GM21381 (cell line): ENCODE measurements at regions not wholly inside any gene's neighbourhood (a gene's known extent, or its start where the extent isn't known, plus 50 kb on each side); places are given as distances from the start of the nearest gene placed in this dataset.

Experiments
- ATAC-seq: cut with Tn5 transposase; IDR thresholded peaks from one replicate; pipeline ENCODE4 v1.9.1; 2021; ENCODE audit warnings: mild to moderate bottlenecking, moderate library complexity; ENCODE audit not compliant: unreplicated experiment

GRCh38 chr10:78571286-78571685 is 497.5 kb upstream of the ZMIZ1 start:
- no peak for ATAC-seq

- ATAC-seq = no peak
These were observed 496.9 kb upstream of the ZMIZ1 start for GRCh38 chr10:78571891-78572290.

GRCh38 chr10:78572565-78572964 is 496.2 kb upstream of the ZMIZ1 start:
- no peak for ATAC-seq

DNA sequence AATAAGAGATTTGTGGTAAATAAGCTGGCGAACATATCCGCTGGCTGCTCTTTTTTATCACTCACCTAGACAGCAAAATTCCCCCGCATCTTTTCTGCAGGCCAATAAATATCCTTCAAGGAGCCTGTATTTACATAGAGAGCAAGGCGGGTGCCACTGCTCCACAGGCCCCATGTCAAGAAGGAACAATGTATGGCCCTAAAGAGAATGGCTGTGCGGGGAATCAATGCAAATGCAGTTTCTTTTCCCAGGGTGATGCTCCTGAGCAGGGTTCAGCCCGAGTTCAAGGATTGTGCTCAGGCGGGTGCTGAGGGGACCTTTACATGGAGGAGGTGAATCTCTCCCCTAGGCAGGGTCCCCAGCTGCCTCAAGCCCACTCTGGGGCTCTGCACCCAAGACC is 494.2 kb upstream of the ZMIZ1 start:
- no peak for ATAC-seq

- no peak for ATAC-seq
These were observed 493.4 kb upstream of the ZMIZ1 start for GRCh38 chr10:78575400-78575799.

DNA sequence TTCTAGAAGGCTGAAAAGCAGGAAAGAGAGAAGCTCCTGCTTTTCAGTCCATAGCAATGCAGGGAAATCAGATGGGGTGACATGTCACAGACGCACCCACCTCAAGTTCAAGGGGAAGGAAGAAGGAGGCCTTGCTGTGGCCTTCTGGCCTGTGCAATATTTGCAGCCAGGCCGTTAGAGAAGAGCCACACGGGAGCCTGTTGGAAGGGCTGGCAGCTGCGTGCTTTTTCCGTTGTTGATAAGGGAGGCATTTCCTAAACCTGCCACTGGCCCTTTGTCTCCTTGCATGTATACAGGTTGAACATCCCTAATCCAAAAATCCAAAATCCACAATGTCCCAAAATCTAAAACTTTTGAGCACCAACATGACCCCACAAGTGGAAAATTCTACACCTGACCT is 492.5 kb upstream of the ZMIZ1 start:
- no peak for ATAC-seq

GRCh38 chr10:78577712-78578111 is 491.1 kb upstream of the ZMIZ1 start:
- no peak for ATAC-seq

DNA sequence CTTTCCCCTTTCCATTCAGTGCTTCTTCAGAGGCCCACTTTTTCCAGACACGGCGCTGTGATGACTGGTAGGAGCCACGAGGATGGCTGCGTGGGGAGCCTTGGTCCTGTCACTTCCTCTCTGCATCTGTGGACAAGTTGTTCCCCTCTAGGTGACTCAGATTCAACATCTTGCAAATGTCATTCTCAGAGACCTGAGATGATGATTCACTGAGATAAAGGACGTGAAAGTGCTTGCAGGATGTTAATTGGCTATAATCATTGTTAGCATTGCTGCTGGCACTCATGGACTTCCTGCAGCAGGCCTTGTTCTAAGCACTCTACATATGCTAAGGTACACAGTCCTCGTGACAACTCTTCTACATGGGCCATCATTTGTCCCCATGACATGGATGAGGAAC is 489.8 kb upstream of the ZMIZ1 start:
- no peak for ATAC-seq

- ATAC-seq = no peak
These were observed 489.2 kb upstream of the ZMIZ1 start for GRCh38 chr10:78579576-78579975.

DNA sequence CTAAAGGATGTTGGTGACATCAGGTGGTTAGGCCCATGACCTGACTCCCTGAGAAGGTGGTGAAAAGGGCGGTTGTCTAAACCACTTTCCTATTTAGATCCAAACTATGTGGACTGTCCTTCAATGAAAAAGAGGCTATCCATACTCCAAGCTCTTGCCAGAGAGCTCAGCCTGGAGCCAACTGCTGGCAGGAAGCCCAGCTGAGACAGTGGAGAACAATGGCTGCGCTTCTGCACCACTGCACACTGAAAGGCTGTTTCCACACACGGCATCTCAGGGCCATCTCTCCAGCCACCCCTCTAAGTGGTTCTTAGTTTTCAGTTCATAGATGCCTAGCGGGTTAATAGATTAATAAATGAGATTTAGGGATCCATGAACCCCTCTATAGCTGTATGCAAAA is 488.8 kb upstream of the ZMIZ1 start:
- no peak for ATAC-seq

DNA sequence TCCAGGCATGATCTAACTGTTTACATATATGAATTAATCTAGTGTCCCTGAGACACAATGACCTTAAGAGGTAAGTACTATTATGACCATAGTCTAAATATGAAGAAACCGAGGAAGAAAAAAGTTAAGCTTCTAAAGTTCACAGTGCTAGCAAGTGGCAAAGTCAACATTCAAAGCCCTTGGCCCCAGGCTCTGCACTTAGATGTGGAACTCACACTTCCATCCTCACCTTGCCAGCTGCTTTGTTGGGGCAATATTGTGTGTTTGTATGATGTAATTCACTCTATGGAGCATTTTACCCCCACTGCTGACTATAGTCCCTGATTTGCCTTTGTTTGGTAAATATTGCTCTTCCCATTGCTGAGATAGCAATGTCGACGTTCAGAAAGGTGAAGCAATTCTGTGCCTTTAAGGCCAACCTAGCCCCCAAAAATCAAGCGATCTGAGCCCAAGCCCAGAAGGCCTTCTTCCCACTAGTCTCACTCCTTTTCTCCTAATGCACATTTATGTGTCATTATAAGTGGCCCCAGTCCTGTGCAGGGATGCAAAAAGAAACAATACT is 487.6 kb upstream of the ZMIZ1 start:
- no peak for ATAC-seq

- no peak for ATAC-seq
These were observed 486.2 kb upstream of the ZMIZ1 start for GRCh38 chr10:78582540-78582939.

DNA sequence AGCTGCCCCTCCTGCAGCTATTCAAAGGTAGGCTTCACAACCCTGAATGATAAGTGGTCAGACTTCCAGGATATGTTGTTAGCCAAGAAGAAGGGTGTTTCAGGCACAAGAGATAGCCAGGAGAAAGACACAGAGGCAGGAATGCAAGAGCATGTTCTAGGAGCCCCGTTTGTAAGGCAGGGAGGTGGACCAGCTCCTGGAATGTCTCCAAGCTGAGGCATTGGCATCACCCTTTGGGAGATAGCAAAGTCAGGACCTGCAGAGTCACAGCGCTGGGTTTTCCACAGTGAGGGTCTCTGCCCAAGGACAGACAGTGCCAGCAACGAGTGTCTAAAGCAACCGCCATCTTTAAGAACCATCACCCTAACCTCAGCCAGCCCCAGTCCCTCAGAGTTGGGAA is 484.5 kb upstream of the ZMIZ1 start:
- no peak for ATAC-seq

- ATAC-seq = no peak
These were observed 484.1 kb upstream of the ZMIZ1 start for GRCh38 chr10:78584681-78585080.

DNA sequence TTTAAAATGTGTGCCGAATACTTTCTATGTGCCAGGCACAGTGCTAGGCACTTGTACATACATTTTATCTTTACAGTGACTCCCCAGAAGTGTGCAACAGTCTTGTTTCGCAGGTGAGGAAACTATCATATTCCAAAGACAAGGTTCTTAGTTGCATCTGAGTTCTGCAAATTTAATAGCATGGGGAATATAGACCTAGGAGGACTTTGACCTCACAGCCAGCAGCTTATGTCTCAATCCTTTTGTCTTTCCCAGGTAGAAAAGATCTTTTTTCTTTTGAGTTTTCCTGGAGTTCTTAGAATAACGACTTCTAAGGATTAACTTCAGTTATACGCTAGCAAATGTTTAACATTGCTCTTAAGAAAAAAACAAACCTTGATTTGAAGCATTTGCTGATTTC is 482.8 kb upstream of the ZMIZ1 start:
- no peak for ATAC-seq

GRCh38 chr10:78588194-78588811 is 480.5 kb upstream of the ZMIZ1 start:
- ATAC-seq = no peak

DNA sequence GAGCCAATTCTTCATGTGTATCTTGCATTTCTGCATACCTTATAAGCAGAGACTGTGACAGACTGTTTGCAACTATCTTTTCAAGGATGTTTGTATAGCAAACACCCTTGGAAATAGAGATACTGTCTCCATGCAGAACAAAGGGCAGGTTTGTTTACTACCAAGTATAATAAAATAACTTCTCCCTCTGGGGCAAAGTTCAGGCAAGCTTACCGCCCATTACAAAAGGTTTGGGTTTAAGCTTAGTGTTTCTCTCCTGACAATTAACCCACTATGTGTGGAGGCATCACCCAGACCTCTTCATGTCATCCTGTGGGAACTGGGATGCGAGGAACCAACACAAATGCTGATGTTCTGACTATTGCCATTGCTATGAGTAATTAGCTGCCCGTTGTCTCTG is 479.1 kb upstream of the ZMIZ1 start:
- ATAC-seq = no peak

GRCh38 chr10:78591066-78591465 is 477.7 kb upstream of the ZMIZ1 start:
- ATAC-seq = no peak

DNA sequence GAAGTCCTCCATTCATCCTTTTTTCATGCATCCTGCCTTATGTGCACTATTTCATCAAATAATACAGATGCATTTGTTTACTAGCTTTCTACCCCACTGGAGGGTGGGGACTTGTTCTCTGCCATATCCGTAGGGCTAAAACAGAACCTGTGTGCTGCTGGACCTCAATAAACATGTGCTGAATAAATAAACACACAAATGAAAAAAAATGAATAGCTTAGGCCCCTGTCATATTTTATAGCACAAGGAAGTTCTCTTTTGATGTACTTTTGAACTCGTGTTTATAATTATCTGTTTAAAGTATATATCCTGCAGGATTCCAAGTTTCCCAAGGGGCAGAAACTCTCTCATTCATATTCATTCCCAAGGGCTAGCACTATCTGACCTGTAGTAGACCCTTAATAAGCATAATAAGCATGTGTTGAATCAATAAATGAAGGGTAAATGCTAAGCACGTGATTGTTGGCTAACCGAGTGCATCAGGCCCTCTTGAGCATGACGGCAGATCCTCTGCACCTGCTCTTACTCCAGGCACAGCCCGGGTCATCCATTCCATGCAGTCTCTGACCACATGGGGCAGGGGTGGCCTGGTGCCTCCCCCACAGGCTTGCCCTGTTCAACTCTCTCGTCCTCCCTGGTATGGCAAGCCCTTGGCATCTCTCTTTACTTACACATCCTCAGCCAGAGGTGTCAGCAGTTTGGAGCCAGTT is 474.1 kb upstream of the ZMIZ1 start:
- ATAC-seq = no peak

DNA sequence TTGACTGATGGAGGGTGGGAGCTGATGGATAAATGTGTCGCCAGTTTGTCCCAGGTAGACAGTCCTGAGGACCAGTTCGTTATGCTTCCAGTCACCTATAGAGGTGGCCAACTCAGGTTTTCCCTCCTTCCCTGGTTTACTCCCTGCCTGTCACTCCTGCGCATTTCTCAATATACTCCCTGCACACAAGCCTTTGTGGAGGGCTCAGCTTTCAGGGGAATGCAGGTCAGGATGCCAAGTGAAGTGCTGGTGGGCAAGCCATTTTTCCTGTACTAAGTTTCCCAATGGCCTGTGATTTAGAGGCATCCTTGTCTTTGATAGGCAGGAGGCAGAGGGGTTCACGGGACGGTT is 473.5 kb upstream of the ZMIZ1 start:
- no peak for ATAC-seq

DNA sequence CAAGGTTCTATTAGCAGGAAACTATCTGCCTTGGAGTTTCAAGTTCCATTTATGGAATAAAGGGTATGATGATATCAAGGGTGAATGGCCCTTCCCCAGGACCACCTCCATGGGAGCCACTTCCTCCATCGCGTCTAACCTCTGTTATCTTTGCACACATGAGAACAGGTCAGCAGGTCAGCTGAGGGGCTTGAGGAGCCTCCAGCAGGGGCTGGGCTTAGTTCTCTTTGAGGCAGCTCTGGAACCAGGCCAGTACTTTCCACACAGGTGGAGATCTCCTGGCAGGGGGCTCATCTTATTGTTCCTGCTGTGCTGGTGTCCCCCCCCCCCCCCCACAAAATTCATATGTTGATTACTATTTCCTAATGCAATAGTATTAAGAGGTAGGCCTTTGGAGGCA is 472.2 kb upstream of the ZMIZ1 start:
- no peak for ATAC-seq

- ATAC-seq = no peak
These were observed 470.8 kb upstream of the ZMIZ1 start for GRCh38 chr10:78597796-78598555.
